ENCODE measurements at regions not wholly inside any gene's neighbourhood (a gene's known extent, or its start where the extent isn't known, plus 50 kb on each side); places are given as distances from the start of the nearest gene placed in this dataset.
"Not testable (repeated sequence)": the region's sequence is repeated elsewhere in the genome, so short reads cannot be mapped to it uniquely, and the experiment has no call there.

DNA sequence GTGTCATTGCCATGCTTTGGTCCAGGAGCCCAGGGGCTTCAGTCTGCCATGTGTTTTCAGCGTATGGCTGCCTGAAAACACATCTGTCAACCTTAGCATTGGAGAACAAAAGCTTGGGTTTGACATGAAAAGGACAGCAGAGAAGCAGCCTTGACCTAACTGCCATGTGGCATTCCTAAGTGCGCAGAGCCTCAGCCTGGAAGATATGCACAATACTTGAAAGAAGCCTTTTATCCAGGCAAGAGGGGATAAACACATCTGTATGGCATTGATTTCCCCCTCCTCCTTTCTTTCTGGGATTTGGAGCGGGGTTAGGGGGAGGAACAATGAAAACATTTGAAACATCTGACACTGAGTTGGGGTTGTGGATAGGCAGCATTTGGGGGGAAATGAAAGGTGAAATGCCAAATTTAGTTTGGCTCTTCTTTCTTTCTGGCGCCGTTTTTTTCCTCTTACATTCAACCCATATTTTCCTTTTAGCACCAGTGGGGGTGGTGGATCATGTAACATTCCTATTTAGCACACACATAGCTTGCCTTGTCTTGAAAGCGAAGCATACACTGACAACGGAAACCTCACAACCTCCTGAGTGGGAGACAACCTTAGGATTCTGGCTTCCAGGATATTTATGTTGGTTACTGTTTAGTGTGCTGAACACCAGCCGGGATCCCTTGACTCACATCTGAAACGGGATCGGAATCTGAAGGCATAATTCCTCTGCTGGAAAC is 177.0 kb downstream of the C12orf75 start:
- DNase-seq, result no peak
- intact Hi-C loops (cut with DNase I), result no loop called here

DNA sequence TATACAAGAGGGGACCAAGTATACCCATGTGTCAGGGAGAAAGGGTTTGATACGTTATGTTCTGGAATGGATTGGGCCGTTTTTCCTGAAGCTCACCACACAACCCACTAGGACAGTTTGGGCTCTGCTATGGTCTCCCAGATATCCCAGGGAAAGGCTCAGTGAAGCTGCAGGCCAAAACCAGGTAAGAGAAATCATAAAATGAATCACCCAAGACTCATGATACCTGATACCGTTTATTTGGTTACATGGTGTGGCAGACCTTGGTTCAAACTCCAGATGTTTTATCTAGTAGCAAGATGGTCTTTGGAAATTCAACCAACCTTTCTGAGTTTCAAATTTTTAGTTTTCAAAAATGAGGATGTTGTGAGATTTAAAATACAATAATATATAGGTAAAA is 177.6 kb downstream of the C12orf75 start:
- intact Hi-C loops (cut with DNase I), result no loop called here
- no peak for DNase-seq

DNA sequence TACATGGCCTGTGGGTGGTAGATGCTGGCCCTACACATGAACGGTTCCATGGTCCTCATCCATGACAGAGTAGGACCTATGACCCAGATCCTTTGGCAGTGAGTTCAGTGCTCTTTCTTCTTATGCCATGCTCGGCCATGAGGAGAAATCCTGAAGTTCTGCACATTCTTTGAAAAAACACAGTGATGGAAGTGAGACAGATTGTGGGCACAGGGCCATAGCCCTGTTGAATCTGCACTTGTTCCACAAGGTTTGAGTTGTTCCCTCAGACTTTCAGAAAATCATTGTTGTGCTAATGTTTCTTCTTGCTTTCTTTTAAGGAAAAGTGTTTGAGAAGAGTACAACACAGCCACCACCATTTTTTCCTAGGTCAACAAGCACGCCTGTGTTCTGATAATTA is 180.0 kb downstream of the C12orf75 start:
- intact Hi-C loops (cut with DNase I), result no loop called here
- DNase-seq, result no peak

DNA sequence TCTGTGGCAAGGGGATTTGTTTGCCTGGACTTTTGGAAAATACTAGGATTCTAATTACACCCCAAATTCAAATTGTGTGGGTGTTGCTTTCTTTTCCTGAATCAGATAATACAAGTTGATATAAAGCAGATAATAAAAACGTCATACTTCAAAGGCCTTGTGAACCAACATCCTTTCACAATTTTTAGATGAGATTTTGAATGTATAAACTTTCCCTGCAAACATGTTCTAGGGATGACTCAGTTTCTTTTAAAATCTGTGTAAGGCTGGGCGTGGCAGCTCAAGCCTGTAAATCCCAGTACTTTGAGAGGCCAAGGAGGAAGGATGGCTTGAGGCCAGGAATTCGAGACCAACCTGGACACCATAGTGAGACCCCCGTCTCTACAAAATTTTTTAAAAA is 182.4 kb downstream of the C12orf75 start:
- DNase-seq; intact Hi-C loops (cut with DNase I): not testable (repeated sequence)

DNA sequence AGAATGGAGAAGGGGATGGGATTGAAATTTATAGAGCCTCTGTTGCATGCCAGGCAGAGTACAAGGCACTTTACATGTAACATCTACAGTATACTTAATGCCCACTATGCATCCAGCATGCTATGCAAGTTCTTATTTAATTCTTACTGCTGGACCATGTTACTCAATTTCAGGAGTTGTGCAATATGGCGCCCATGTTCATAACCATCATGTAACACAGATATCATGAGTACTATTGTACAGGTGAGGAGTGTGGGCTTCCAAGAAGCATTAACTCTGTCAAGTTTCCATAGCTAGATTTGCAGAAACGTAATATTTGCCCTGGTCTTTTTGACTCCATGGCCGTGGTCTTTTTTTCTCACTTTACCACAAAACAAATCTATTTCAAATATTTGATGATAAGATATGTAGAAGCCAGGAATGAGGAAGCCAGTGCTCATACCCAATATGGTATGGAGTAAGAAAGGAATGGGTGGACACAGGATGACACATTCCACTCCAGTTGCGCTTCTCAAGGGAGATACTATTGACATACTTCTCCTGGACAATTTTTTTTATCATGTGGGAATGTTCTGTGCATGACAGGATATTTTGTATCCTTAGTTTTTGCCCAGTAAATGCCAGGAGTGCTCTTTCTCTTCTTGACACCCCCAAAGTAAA is 191.8 kb downstream of the C12orf75 start:
- no peak for DNase-seq
- intact Hi-C loops (cut with DNase I), result no loop called here

DNA sequence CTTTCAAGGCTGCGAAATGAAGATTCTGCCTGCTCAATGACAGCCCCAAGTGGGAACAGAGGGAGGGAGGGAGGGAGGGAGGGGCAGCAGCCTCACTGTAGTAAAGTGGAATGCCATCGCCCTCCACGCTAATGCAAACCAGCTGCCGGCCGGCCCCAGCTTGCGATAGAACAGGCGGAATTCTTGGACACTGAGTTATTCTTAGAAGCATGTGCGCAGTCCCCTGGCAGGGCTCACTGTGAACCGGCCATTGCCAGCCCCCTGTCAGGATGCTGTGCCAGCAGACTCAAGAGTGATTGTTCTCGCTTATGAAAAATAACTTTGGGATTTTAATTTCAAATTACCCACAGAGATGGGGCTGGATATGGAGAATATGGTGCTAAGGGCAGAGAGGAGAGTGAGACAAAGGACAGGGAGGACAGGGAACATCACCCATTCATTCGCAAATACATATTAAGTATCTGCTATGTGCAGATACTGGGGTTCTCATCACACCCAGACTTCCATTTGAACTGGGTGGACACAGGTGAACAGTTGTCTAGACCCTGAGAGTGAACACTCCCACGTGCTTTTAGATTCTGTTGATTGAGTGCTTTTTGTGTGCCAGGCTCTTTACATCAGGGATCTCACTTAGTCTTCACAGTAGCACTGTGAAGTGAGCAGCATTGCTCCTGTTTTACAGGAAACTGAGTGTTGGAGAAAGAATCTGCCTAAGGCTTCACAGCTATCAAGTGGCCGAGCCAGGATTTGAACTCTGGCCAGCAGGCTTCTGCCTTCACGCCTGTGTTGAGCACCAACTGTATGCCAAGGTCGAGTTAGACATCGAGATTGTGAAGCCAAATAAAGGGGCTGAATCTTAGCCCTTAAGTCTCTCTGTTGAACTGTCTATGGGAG is 192.9 kb downstream of the C12orf75 start:
- intact Hi-C loops (cut with DNase I), result no loop called here

DNA sequence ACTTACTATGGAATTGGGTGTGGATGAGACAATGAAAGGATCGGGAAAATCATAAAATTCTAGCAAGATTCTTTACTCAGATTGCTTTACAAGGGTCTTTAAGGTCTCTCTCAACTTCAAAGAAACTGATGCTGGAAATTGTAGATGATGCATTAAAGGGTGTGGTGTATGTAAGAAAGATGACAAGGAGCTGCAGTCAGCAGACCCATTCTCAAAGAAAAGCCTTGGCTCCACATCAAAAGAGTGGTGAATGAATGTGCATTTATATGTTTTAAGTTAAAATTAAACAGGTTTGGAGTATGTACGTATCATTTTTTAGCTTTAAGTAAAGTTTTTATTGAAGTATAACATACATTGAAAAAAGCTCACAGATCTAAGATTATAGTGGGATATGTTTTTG is 194.5 kb downstream of the C12orf75 start:
- intact Hi-C loops (cut with DNase I), result no loop called here
- DNase-seq, result no peak

More for the DNA sequence above, 192.9 kb downstream of the C12orf75 start:
- DNase-seq, result peak in 3 of 42 donors; percentile 1 to 3 (median 1)

DNA sequence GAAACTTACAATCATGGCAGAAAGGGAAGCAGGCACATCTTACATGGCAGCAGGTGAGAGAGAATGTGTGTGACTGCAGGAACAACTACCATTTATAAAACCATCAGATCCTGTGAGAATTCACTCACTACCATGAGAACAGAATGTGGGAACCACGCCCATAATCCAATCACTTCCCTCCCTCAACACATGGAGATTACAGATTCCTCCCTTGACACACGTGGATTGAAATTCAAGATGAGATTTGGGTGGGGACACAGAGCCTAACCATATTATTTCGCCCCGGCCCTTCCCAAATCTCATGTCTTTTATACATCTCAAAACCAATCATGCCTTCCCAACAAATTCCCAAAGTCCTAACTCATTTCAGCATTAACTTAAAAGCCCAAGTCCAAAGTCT is 203.6 kb downstream of the C12orf75 start:
- DNase-seq, result no peak
- intact Hi-C loops (cut with DNase I), result no loop called here

DNA sequence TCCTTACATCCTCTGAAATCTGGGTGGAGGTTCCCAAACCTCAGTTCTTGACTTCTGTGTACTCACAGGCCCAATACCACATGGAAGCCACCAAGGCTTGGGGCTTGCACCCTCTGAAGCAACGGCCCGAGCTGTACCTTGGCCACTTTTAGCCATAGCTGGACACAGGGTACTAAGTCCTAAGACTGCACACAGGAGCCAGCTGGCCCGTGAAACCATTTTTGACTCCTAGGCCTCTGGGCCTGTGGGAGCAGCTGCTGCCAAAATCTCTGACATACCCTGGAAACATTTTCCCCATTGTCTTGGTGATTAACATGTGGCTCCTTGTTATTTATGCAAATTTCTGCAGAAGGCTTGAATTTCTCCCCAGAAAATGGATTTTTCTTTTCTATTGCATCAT is 204.5 kb downstream of the C12orf75 start:
- DNase-seq; intact Hi-C loops (cut with DNase I): not testable (repeated sequence)

DNA sequence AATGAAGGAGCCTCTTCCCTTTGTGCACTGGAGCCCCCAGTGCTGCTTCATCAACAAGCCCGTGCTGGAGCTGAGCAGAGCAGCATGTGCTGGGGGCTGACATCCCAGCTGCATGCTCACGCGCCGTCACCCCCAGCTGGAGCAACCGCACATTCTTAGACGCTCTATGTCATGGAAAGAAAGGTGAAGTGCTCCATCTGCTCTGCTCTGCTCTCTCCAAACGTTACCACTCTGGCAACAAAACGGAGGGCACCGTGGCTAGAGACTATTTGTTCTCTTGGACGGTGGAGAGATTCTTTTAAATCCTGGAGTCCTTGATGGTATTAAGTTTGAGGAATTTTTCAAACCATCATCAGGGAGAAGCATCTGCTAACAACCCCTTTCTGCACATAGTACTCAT is 208.4 kb downstream of the C12orf75 start:
- intact Hi-C loops (cut with DNase I), result no loop called here
- no peak for DNase-seq

DNA sequence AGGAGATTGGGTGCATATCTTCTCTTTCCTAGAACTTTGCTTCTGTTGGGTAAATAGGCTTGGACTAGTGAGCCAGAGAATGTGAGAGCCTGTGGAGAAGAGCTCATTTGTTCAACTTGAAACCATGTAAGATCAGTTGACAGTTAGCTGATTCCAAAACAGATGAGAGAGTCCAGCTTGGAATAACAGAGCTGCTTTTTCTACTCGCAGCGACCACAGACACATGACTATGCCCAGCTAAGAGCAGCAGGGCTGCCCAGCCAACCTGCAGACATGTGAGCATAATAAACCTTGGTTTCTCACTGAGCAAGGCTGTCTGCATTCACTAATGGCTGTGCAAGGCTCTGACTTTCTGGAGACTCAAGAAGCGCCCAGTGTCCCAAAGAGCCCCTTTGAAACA is 209.2 kb downstream of the C12orf75 start:
- DNase-seq, result no peak
- intact Hi-C loops (cut with DNase I), result no loop called here

DNA sequence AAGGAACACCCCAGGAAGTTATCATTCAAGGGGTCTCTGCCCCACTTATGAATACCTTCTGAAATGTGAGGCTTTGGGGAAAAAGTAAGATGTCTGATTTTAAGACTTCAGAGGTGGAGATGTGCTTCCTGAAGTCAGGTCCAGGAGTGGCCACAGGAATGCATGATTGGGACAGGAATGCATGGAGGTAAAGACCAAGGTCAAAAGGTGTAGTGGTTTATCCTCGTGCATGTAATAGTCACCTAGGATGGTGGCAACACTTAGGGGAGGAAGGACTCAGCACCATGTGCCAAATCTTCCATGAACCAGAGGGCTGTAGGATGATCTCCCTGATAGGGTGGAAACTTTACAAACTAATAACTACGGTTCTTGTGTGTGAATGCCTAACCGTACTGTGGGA is 217.3 kb downstream of the C12orf75 start:
- intact Hi-C loops (cut with DNase I), result no loop called here
- DNase-seq, result no peak

DNA sequence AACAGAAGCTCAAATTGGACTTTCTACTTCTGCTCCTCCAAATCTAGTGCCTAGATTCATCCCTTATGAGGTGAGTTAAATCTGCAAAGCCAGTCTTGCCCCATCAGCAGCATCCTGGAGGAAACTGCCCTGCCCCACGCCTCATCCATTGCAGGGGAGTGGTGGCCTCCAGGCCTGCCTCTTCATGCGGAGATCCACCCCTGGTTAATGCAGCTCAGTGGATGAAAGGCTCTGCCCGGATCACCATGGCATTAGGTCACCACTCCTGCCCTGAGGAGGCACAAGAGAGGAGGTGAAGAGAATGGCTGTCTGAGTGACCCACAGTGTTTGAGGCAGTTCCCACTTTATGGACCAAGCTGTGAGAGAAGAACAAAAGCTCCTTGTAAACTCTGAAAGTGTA is 218.1 kb downstream of the C12orf75 start:
- no peak for DNase-seq
- intact Hi-C loops (cut with DNase I), result no loop called here

DNA sequence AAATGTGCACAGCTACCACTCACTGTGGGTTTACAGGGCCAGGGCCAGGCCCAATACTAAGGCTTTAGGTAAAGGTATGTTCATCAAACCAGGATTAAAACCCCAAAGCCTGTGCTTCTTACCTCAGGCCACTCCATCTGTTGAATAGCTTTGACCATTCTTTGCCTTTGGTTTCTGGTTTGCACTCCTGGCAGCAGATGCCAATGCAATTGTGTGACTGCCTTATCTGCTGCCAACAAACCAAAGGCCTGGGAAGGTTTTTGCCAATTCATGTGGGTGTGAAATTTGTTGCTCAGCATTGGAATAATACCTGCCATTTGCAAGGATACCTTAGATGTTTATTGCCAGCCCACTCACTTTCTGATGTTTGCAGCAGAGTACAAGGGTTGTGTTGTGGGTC is 221.6 kb downstream of the C12orf75 start:
- intact Hi-C loops (cut with DNase I), result no loop called here
- no peak for DNase-seq

DNA sequence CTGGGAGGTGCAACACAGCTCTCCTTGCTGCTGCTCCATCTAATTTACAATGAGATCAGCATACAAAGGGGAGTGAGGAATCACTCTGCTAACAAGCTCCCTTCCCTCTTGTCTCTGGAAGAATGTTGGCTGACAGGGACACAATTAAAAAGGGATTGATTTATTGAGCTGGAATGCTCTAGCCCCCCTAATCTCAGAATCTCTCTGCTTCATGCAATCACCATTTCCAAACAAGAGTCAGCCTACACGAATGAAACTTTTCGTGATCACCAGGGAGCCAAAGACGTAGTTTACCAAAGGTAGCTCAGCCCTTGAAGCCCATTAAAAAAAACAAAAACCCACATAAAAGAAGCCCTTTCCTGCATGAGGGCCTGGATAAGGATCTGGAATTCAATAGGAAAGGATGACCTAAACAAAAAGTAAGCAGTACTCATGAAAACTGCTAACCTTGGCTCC is 223.8 kb downstream of the C12orf75 start:
- intact Hi-C loops (cut with DNase I), result no loop called here
- no peak for DNase-seq

DNA sequence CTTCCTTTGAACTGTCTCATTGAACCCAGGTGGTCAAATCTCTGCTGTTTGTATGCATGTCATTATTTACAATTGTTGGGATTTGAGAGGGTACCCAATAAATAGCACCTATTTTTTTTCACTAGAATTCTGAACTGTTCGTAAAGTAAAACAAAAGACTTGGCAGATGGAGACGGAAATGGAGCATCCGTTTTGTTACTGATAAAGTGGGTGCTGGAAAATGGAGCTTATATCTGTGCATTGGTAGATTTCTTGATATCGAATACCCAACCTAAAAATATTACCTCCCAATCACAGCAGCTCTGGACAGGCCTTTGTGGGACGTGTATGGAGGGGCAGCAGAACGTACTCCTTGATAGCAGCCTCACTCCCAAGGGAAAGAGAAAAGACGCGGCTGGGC is 224.4 kb downstream of the C12orf75 start:
- intact Hi-C loops (cut with DNase I), result no loop called here
- DNase-seq, result no peak

DNA sequence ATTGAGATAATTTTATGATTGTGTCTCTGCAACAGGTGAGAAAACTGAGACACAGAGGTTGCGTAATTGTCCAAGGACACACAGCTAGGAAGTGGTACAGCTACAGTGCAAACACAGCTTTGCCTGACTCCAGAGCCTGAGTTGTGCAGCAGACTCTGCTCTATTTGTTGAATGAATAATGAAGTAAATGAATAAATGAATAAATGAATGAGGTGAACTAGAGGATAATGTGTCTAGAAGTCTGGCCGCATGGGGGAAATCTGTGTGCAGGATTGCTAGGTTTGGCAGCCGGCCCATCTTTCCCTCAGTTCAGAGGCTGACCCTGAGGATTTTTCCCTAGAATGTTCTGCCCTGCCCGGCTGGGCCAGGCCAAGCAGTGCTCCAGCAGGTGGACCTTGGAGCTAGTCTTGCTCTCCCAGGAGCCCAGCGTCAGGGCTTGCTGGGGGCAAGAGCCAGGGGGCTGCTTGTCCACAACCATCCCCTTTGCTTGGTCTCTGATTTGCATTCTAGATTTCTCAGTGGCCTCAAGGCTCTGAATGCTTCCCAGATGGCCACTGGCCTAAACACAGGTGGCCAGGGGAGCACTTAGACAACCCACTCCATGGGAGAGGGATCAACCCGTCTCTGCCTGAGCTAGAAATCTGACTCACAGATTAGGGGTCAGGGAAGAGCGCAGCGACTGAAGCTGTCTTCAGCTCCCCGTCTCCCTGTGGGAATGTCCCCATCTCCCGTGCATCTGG is 225.2 kb downstream of the C12orf75 start:
- intact Hi-C loops (cut with DNase I), result no loop called here
- peak in 2 of 42 donors; percentile 4 to 12 for DNase-seq

DNA sequence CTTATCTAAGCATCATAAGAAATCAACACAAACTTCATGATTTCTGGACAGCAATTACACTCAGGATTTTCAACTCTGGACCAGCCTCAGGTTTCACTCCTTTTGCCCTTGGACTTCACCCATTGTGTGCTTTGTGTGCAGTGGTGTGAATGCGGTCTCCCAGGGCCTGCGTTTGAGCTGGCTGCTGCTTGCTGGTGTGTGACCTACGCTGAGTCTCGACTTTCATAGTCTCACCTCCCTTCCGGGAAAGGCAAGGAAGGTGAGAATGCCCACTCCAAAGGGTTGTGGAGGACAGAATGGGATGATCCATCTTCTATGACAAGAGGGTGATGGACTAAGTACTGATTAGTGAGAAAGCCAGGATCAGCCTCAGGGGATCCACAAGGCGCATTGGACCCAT is 228.8 kb downstream of the C12orf75 start:
- intact Hi-C loops (cut with DNase I), result no loop called here
- no peak for DNase-seq

DNA sequence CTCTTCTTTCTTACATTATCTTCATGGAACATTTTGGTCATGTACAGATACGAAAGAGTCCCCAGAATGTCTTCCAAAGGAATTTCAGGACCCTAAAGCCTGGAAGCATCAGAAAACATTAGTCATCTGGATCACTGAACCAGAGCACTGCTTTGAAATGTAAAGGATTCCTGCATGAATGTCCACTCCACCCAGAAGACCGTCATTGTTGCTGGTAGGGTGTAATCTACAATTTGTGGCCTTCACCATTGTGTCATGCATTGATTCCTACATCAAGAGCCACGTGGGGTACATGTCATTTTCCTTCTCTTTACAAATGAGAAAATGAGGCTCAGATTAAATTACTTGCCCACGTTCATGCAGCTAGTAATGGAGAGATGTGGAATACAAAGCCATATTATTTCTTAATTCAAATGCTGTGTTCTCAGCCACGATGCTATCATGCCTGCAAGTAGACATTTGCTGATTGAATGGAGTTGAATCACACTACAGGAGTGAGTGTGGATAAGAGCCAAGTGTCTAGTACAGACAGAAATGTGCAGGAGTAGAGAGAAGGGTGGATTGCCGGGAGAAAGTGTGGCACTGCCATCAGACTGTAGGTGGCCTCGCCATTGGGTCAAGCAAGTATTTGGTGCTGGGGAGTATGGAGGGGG is 231.2 kb downstream of the C12orf75 start:
- DNase-seq, result no peak
- intact Hi-C loops (cut with DNase I), result no loop called here
